HG02981 (cell line): ENCODE measurements at regions not wholly inside any gene's neighbourhood (a gene's known extent, or its start where the extent isn't known, plus 50 kb on each side); places are given as distances from the start of the nearest gene placed in this dataset.
"Not testable (repeated sequence)": the region's sequence is repeated elsewhere in the genome, so short reads cannot be mapped to it uniquely, and the experiment has no call there.

ENCODE experiments used
- ATAC-seq: cut with Tn5 transposase; IDR thresholded peaks from one replicate; pipeline ENCODE4 v1.9.1; 2021; ENCODE audit warnings: mild to moderate bottlenecking, moderate library complexity; ENCODE audit not compliant: unreplicated experiment

DNA sequence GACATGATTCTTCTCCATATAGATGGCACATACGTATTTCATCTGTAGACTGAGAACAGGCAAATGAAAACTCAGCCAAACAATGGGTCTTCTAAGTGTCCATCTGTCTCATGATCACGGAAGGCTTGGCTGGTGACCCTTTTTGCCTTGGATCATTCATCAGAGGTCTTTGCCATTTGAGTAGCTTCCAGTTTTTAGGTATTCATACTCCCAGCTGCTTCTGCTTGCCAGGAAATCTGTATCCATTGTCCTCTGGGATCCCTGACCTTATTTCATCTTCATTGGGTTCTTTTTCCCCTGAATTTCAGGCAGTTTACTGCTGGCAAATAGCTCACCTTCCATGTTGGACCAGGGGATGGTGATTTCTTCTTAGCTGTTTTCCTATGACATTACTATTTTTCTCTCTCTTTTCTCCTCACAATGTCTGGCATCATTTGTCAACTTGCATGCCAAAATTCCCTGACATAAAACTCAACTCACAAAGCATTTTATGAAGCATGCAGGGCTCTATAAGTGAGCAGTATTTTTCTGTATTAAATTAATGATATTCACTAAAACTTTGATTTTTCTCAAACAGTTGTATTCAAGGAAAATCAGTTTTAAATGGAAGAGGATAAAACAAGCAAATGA, 241.2 kb downstream of the DNAJB9 start:
- no peak for ATAC-seq

DNA sequence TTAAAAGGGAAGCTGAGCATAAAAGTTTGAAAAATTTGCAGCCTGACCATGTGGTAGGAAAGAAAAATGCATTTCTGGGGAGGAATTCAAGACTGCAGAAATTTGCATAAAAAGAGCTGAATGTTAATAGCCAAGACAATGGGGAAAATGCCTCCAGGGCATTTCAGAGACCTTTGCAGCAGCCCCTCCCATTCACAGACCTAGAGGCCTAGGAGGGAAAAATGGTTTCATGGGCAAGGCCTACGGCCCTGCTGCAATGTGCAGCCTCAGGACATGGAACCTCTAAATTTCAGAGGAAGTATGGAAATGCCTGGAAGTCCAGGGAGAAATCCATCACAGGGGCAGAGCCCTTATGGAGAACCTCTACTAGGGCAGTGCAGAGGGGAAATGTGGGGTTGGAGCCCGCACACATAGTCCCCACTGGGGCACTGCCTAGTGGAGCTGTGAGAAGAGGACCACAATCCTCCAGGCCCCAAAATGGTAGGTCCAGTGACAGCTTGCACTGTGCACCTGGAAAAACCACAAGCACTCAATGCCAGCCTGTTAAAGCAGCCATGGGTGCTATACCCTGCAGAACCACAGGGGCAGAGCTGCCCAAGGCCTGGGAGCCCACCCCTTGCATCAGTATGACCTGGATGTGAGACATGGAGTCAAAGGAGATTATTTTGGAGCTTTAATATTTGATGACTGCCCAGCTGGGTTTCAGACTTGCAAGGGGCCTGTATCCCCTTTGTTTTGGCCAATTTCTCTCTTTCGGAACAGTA, 243.8 kb downstream of the DNAJB9 start:
- no peak for ATAC-seq

DNA sequence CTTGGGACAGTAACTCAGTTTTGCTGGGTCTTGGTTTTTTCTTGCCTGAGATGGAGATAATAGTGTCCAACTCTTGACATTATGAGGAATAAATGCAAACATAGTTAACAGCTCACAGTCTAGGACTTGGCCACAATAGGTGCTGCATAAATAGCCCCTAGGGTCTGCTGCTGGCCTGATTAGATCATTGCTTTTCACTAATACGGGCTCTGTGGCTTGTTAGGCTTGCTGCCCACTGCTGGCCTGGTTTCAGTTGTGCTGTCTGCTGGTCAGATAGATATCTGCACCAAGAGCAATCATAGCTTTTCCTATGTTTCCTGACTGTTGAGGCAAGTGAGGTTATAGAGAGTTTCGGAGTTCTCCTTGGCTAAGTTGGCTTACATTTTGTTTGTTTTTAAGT, 246.1 kb downstream of the DNAJB9 start:
- no peak for ATAC-seq

DNA sequence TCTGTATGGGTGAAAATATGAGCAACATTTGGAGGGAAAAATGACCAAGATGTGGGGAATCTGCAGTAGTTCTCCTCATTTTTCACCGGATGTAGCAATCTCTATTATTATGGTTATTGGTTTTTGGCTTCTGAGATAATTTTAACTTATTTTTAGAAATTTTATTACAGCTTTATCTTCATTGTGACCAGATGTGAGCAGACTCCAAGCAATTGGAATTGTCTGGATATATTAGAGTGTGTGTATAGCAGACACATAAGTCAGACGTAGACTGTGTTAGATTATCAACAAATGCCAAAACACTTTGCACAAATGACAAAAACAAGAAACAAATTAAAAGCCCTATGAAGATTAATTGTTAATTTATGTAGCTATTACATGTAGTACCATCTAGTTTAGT, 249.1 kb downstream of the DNAJB9 start:
- ATAC-seq, result no peak

DNA sequence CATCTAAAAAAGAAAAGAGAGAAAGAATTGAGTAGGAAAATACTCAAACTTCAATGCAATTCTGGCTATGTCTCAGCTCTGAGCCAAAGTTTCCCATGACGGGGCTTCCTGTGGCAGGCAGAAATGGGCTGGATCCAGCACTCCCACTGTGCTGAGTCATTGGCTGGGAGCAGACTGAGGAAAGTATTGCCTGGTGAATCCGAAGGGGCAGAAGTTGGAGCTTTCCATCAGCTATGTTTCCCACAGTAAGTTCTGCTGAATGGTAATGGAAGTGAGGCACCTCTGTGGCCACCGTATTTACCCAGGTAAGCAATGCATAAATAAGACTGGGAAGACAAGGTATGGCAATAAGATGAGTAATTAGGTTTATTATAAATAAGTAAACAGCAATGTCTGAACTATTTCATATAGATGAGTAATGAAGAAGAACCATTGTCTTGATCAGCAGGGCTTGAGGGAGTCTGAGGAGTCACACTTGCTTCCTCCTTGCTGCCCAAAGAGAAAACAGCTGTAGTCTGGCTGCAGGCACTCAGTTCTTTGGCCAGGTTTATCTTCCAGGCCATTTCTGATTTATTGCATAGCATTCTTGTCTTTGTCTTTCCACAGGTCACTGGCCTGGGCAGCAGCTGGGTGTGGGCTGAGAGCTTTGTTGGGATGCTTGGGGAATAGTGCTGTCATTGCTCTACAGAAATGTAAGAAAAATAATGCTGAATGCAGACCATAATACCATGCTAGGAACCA, 255.3 kb downstream of the DNAJB9 start:
- ATAC-seq, result no peak

DNA sequence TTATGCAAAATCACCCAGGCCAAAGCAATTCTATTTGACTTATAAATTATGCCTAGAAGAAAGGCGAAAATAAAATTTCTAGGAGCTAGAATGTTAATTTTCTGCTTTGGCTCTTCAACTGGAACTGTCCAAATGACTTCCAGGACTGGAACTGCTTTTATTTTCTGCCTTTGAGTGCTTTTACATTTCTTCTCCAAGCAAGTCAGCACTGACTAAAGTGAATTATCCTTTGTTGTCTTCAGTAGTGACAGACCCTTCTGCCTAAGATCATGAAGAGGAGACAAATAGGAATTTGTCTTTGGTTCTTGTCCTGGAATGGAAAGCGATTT, 255.9 kb downstream of the DNAJB9 start:
- ATAC-seq, result no peak

DNA sequence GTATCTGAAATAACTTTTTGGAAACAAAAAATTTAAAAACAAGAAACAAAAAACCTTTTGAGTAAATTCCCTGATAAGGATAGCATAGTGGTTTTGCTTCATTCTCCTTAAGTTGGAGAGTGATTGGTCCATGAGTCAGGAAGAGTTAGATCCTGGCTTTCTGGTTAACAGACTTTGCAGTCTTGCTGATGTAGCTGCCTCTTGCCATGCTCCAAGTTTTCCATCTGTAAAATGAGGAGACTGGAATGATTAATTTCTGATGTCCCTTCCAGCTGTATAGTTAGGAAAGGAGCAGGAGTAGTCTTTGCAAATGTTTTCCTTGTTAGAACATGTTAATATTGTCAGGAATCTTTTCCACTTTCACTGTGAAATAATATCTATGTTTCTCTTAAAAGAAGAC, 266.6 kb downstream of the DNAJB9 start:
- no peak for ATAC-seq

DNA sequence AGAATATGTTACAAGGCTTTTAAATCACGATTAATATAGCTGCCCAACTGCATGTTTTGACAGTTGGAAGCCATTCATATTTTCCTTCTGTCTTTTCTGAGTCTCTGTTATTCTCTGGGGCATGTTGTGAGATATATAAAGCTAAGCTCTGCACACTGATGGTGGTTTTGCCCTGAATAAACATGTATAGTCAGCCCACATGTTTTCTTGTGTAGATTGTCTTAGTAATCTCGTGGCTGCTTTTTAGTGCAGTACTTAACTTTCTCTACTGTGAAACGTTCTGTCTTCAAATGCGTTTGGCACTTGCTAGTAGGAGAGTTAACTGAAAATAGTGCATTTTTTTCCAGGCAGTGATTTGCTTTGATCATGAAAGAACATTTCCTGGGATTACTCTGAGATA, 268.5 kb downstream of the DNAJB9 start:
- ATAC-seq, result no peak

DNA sequence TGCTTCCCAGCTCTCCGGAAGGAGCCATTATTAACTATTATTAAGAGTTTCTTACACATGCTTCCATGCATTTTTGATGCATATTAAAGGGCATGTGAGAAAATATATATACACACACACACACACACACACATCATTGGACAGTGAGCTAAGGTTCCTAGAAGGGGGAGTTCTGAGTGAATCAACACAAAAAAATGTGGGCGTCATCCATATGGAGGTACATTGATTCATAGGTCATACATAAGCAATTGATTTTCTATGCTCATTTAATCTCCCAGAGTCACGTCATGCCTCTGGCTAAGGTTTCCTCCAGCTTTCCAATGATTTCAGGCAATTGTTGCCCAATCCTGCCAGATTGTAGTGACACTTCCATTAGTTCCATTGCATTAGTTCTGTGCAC, 269.4 kb downstream of the DNAJB9 start:
- no peak for ATAC-seq

DNA sequence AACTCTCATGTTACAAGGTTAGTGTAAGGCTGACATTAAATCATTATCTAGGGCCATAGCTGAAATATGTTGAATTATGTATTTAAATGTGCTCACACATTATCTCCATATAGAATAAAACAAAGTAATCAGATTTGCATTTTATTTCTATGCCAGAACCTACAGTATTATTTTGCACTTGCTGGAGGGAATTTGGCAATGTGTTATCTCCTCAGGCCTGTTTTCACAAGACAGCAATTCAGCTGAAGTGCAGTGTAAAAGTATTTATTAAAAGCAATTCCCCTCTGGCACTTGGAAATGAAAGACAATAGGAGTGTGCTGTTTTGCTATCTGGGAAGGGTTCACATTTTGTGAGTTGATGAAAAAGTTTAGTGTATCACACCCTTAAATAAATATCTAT, 276.3 kb downstream of the DNAJB9 start:
- no peak for ATAC-seq

DNA sequence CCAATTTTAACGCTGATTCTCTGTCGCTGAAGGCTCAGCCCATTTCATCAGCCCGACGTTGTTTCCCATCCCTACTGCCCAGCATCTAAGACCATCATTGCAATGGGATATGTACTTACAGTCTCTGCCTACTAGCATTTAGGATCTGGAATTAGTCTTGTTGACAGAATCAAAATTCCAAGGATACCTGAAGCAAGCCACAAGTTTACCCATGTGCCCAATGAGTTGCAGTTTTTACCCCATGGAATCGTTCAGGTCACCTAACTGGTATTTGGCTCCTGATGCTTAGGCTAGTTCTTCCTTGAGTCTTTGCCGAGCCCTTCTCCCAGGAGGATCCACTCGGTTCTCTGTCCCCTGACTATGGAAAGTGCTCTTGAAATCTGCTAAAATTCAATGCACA, 276.8 kb downstream of the DNAJB9 start:
- no peak for ATAC-seq

DNA sequence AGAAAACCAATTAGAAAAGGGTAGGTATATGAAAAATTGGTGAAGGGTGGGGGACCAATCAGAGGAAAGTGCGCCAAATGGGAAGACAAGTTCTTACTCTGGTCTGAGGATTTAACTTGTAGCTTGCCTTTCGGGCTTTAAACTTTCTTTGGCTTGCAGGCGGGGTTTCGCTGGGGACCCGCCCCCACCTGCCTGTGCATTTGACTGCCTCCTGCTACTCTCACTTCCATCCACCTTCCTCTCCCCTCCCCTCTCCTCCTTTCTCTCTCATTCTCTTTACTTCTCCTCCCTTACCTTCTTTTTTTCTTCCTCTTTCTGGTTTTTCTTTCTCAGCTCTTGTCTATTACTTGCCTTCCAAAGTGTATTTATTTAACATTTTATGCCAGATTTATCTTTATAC, 278.8 kb downstream of the DNAJB9 start:
- ATAC-seq, result no peak

DNA sequence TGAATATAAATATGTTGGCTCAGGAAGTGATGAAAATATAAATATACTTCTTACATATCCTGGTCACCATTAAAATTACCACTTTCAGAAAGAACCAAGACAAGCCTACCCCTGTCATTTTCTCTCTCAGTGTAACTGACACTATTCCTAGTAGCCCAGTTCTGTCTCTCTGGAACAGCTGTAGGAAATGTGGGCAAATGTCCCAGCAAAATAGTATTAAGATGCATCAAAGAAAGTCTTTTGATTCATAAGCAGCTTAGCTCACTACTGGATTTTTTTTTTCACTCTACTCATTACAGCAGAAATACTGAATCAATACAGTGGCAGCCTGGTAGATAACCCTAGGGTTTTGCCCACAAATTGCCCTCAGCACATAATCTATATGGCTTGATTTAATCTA, 290.9 kb downstream of the DNAJB9 start:
- ATAC-seq, result no peak

DNA sequence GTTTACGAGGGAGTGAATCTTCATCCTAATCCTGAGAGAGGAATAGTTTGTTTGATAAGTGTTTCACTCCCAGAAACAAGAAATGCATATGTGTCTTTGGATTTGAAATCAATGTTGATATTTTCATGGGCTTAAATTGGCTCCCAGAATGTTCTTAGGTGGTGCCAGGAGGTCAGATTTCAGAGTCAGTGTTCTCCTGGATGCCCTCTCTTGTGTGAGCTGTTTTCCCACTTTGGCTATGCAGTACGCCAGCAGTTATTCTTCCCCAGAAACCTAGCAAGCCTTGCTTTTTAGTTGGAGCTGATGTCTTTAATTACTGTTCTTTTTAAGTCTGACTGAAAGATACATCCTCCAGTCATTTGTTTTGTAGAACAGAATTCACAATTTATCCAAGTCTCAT, 291.4 kb downstream of the DNAJB9 start:
- no peak for ATAC-seq

DNA sequence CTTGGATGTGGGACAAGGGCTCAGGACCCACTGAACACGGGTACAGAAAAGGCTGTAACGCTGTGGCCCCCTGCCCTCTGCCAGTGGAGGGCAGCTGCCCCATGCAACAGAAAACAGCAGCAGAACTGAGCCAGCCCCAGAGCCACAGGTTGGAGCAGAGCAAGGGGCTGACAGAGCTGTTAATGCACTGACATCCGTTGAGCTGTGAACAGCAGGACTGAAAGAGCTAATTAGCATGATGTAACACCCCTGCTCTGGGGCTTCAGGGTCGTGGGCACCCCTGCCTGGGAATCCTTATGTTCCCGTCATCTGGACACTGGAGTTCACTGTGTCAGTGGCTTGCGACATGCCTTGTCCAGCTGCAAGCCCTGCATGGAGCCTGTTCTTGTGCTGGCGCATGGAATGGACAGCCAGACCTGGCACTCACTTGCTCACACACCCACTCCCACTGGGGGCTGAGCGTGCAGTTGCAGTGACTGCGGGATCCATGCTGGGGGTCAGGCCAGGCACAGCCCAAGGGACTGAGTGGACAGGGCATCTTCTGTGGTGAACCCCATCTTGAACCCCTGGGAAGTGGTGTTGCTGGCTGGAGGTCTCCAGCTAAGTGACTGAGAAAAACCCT, 293.7 kb downstream of the DNAJB9 start:
- no peak for ATAC-seq

DNA sequence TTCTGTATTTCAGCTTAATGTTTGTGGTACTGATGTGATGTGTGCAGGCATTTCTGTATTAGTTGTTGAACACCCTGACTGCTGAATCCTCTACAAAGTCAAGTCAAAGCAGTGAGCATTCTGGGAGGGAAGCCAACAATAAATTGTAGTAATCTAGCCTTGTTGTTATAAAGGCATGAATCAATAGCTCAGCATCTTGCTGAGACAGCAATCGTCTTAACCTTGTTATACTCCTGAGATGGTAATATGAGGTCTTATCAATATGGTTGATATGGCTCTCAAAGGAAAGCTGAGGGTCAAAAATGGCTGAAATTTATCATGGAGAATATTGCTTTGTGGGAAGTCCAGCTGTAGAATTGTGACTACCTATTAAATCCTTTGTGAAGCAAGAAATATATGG, 299.4 kb downstream of the DNAJB9 start:
- no peak for ATAC-seq

DNA sequence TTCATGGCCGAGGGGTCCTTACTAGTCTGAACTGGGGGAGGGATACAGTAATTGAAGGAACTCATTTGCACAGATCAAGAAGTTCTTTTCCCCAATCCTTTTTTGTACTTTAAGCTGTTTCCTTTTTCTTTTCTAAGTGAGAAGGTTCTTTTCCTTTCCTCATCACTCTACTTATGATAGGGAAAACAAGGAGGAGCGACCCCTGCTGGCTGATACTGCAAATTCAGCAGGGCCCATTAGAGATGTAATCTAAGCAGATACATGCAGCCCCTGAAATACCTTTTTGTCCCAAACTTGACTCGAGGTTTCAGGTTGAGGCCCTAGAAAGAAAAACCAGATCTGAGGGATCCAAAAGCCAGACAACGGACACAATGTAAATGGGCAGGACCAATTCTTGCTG, 305.5 kb downstream of the DNAJB9 start:
- no peak for ATAC-seq

DNA sequence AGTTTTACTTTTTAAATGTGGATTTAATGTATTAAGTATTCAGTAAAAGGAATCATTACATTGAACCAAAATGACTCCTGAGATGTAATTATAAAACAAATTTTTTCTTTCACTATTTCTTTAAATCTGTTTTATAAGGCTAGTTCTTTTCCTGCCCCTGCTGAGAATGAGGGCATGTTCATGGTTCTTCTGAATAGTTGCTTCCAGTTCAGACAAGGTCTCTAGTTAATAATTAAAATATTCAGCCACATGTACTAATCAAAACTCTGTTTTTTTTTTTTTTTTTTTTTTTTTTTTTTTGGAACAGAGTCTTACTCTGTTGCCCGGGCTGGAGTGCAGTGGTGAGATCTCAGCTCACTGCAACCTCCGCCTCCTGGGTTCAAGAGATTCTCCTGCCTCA, 321.2 kb downstream of the DNAJB9 start:
- ATAC-seq, result no peak

DNA sequence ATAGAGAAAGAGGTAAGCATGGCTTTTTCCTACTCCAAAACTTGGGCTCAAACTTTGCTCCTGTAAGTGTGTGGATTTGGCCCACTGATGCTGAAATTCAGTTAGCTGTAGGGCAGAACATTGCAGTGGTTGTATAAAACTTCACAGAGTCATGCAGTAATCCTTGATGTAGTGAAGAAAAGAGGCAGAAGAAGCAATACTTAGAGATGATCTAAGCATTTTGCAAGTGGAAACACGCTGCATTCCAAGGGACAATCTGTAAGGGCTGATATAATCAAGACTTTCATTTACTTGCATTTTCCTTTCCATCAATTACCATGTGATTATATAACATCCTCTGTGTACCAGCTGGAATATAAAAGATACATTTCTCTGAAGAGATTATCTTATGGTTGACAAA, 338.8 kb downstream of the DNAJB9 start:
- no peak for ATAC-seq

DNA sequence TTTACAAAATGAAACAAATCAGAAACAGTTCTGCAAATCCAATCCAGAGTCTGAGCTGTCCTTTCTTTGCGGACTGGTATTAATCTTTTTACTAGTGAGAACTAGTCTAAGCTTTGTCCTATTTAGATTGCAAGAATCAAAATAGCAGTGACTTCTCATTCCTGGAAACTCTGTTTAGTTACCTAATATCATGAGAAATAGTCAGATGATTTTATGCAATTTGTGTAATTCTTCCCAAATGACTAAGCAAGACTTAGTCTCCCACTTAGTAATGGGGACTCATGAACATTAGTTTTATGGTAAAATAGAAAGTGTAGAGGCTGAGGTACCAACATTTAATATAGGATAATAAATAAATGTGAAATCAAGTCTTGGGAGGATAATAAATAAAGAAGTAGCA, 341.3 kb downstream of the DNAJB9 start:
- no peak for ATAC-seq

DNA sequence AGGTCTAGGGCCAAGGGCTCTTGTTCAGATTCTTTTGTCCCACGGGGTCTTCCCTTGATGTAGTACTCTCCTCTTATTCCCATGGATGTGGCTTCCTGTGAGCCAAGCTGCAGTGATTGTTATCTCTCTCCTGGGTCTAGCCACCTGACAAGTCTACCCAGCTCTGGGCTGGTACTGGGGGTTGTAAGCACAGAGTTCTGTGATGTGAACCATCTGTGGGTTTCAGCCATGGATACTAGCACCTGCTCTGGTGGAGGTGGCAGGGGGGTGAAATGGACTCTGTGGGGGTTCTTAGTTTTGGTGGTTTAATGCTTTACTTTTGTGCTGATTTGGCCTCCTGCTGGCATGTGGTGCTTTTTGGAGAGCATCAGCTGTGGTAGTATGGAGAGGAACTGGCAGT, 350.8 kb downstream of the DNAJB9 start:
- ATAC-seq, result no peak

DNA sequence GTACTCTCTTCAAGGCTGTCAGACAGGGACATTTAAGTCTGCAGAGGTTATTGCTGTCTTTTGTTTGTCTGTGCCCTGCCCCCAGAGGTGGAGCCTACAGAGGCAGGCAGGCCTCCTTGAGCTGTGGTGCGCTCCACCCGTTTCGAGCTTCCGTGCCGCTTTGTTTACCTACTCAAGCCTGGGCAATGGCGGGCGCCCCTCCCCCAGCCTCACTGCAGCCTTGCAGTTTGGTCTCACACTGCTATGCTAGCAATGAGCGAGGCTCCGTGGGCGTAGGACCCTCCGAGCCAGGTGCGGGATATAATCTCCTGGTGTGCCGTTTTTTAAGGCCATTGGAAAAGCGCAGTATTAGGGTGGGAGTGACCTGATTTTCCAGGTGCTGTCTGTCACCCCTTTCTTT, 373.4 kb downstream of the DNAJB9 start:
- not testable (repeated sequence) for ATAC-seq
